ENCODE measurements at regions not wholly inside any gene's neighbourhood (a gene's known extent, or its start where the extent isn't known, plus 50 kb on each side); places are given as distances from the start of the nearest gene placed in this dataset.

DNA sequence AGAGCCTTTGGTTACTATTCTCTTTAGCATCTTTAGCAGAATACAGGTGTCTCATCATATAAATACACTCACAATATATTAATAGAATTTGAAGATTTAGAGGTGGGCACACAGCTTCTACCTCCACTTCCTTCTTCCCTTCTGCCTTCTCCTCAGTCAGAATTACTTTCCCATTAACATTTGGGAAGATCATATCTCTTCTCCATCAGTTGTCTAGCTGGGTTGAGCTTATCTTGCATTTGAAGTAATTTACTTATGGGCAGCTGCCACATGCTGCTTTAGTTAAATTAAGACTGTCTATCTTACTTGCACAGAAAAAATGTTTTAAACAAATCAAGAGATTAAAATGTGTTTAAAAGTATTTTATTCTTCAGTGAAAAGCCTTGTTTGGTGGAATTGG lies 110.1 kb upstream of the ASIC2 start:
- TF ChIP-seq ISL1 (CRISPR knock-in tag; IDR thresholded peaks at IDR 0.05) (no peak), ZFP3 (CRISPR knock-in tag; IDR thresholded peaks at IDR 0.05) (no peak), RARB (CRISPR knock-in tag; IDR thresholded peaks at IDR 0.05) (no peak), TSHZ2 (CRISPR knock-in tag; IDR thresholded peaks at IDR 0.05) (no peak), SNAI2 (CRISPR knock-in tag; IDR thresholded peaks at IDR 0.05) (no peak), ZNF8 (CRISPR knock-in tag; IDR thresholded peaks at IDR 0.05) (no peak), CSDC2 (CRISPR knock-in tag; IDR thresholded peaks at IDR 0.05) (no peak)
